ENCODE measurements at regions not wholly inside any gene's neighbourhood (a gene's known extent, or its start where the extent isn't known, plus 50 kb on each side); places are given as distances from the start of the nearest gene placed in this dataset.
"Not testable (repeated sequence)": the region's sequence is repeated elsewhere in the genome, so short reads cannot be mapped to it uniquely, and the experiment has no call there.

- DNase-seq = no peak
These were observed 471.7 kb upstream of the CDH7 start for GRCh38 chr18:65278939-65279667.

- no peak for DNase-seq
These were observed 481.4 kb upstream of the CDH7 start for GRCh38 chr18:65269375-65269774.

GRCh38 chr18:65265761-65266160 is 485.1 kb upstream of the CDH7 start:
- DNase-seq = no peak

GRCh38 chr18:65260030-65260429 is 490.8 kb upstream of the CDH7 start:
- no peak for DNase-seq

GRCh38 chr18:65259403-65259802 is 491.4 kb upstream of the CDH7 start:
- DNase-seq = no peak

GRCh38 chr18:65257149-65257548 is 493.7 kb upstream of the CDH7 start:
- DNase-seq = no peak

- DNase-seq = no peak
These were observed 495.4 kb upstream of the CDH7 start for GRCh38 chr18:65255417-65255816.

GRCh38 chr18:65239787-65240186 is 511.0 kb upstream of the CDH7 start:
- DNase-seq = no peak

- DNase-seq = no peak
These were observed 514.7 kb upstream of the CDH7 start for GRCh38 chr18:65235966-65236624.

GRCh38 chr18:65230311-65230710 is 520.5 kb upstream of the CDH7 start:
- DNase-seq = no peak

- DNase-seq = no peak
These were observed 522.8 kb upstream of the CDH7 start for GRCh38 chr18:65227970-65228369.

GRCh38 chr18:65221736-65222135 is 529.1 kb upstream of the CDH7 start:
- no peak for DNase-seq

- no peak for DNase-seq
These were observed 529.7 kb upstream of the CDH7 start for GRCh38 chr18:65221115-65221514.

- DNase-seq = no peak
These were observed 534.8 kb upstream of the CDH7 start for GRCh38 chr18:65215865-65216466.

- no peak for DNase-seq
These were observed 536.4 kb upstream of the CDH7 start for GRCh38 chr18:65214456-65214855.

GRCh38 chr18:65206551-65207260 is 544.1 kb upstream of the CDH7 start:
- no peak for DNase-seq

- no peak for DNase-seq
These were observed 548.7 kb upstream of the CDH7 start for GRCh38 chr18:65202091-65202490.

GRCh38 chr18:65175681-65176080 is 575.1 kb upstream of the CDH7 start:
- DNase-seq = no peak

GRCh38 chr18:65162086-65162485 is 588.7 kb upstream of the CDH7 start:
- not testable (repeated sequence) for DNase-seq

GRCh38 chr18:65146482-65147021 is 604.3 kb upstream of the CDH7 start:
- no peak for DNase-seq

- no peak for DNase-seq
These were observed 605.5 kb upstream of the CDH7 start for GRCh38 chr18:65145312-65145711.

- DNase-seq = no peak
These were observed 617.2 kb upstream of the CDH7 start for GRCh38 chr18:65133610-65134009.

GRCh38 chr18:65124633-65125032 is 626.2 kb upstream of the CDH7 start:
- no peak for DNase-seq
